Astrocyte of the spinal cord (primary cell): ENCODE measurements at regions not wholly inside any gene's neighbourhood (a gene's known extent, or its start where the extent isn't known, plus 50 kb on each side); places are given as distances from the start of the nearest gene placed in this dataset.

Source experiments
- DNase-seq: peaks from one replicate; pipeline ENCODE4 v3.0.0; 2011; ENCODE audit warnings: low read depth, low spot score
- H3K4me3 ChIP-seq: 2 replicates; pipeline ENCODE4 v1.5.1; 2011; ENCODE audit warnings: low read depth, mild to moderate bottlenecking, low read length, moderate library complexity
- in situ Hi-C: cut with HindIII; loops from 2 replicates; pipeline ENCODE4 v1.10.0; 2017; ENCODE audit warnings: low sequenced_read_pairs
- TF ChIP-seq, protein P1 (sequence below): IDR thresholded peaks from 2 replicates; pipeline ENCODE4 v1.5.1; 2012; ENCODE audit warnings: low read depth, mild to moderate bottlenecking, low read length, inconsistent platforms

DNA sequence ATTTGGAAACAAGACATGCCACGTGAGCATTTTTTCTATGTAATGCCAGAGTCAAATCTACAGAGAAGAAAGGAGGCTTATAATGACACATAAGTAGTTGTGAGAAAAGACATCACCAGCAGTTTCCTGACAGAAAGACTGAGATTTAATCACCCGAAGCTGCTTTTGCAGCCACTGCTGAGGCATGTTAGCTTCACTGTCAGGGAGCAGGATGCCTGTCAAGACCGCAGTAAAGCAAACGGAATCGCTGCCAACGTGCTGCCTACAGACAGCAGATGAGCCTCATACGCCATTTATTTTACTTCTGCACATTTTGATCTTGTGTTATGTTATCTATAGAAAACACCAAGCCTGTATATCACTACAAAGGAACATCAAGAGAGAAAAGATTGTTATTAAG, 68.7 kb upstream of the NDST3 start:
- DNase-seq = peak; percentile 7
- in situ Hi-C loops = no loop called here
- no peak overlapping the region for H3K4me3 ChIP-seq
- TF ChIP-seq, protein P1, sequence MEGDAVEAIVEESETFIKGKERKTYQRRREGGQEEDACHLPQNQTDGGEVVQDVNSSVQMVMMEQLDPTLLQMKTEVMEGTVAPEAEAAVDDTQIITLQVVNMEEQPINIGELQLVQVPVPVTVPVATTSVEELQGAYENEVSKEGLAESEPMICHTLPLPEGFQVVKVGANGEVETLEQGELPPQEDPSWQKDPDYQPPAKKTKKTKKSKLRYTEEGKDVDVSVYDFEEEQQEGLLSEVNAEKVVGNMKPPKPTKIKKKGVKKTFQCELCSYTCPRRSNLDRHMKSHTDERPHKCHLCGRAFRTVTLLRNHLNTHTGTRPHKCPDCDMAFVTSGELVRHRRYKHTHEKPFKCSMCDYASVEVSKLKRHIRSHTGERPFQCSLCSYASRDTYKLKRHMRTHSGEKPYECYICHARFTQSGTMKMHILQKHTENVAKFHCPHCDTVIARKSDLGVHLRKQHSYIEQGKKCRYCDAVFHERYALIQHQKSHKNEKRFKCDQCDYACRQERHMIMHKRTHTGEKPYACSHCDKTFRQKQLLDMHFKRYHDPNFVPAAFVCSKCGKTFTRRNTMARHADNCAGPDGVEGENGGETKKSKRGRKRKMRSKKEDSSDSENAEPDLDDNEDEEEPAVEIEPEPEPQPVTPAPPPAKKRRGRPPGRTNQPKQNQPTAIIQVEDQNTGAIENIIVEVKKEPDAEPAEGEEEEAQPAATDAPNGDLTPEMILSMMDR = no peak

- DNase-seq = no peak
- no peak overlapping the region for H3K4me3 ChIP-seq
- in situ Hi-C loops = no loop called here
- TF ChIP-seq, protein P1 = no peak
Observed at GRCh38 chr4:117968606-117969005, 65.7 kb upstream of the NDST3 start.

- peak; percentile 55 for DNase-seq
- TF ChIP-seq, protein P1 = no peak
- H3K4me3 ChIP-seq = no peak overlapping the region
- in situ Hi-C loops = no loop called here
Observed at GRCh38 chr4:117971403-117971802, 62.9 kb upstream of the NDST3 start.

- peak; percentile 78 for DNase-seq
- in situ Hi-C loops = no loop called here
- TF ChIP-seq, protein P1 = no peak
Observed at GRCh38 chr4:117983541-117984365, 50.5 kb upstream of the NDST3 start.

GRCh38 chr4:117984366-117984680, 50.0 kb upstream of the NDST3 start:
- peak; percentile 2 for DNase-seq
- TF ChIP-seq, protein P1 = no peak
- in situ Hi-C loops = no loop called here
- H3K4me3 ChIP-seq = no peak overlapping the region

More at GRCh38 chr4:117983541-117984365, 50.5 kb upstream of the NDST3 start:
- no peak overlapping the region for H3K4me3 ChIP-seq
